Motor neuron (in vitro differentiated cells): ENCODE measurements at regions not wholly inside any gene's neighbourhood (a gene's known extent, or its start where the extent isn't known, plus 50 kb on each side); places are given as distances from the start of the nearest gene placed in this dataset.
A peak's percentile ranks its signal among the peaks of the same experiment; 100 is the strongest.

Experiments used
- ATAC-seq, 8 experiments: fragments of 200-7000 bp; cut with Tn5 transposase; replicated peaks in 6 of 8; 2 replicates each; pipeline ENCODE4 v1.8.0; 2021; ENCODE audit warnings: mild to moderate bottlenecking in 8 of 8, moderate library complexity in 8 of 8
- H3K27ac ChIP-seq, 2 donors: fragments of 250-450 bp; sonication (Bioruptor Pico); 2 replicates each; pipeline ENCODE4 v1.9.0; 2021; ENCODE audit warnings: antibody characterized with exemption in 2 of 2, mild to moderate bottlenecking in 2 of 2, moderate library complexity in 1 of 2
- H3K4me1 ChIP-seq, 2 donors: fragments of 250-450 bp; sonication (Bioruptor Pico); replicated peaks in 1 of 2; 2 replicates each; pipeline ENCODE4 v1.6.1; 2021; ENCODE audit warnings: antibody characterized with exemption in 2 of 2, mild to moderate bottlenecking in 2 of 2, moderate library complexity in 1 of 2
- H3K4me3 ChIP-seq, 5 donors: fragments of 250-450 bp; sonication (Bioruptor Pico); 2 replicates each; pipeline ENCODE4 v1.9.0; 2021; ENCODE audit warnings: antibody characterized with exemption in 5 of 5, mild to moderate bottlenecking in 5 of 5, moderate library complexity in 4 of 5
- WGBS, 10 experiments: fragments of 450-650 bp; shearing (Covaris generic); methylation state at CpG; one replicate each; pipeline ENCODE4 v1.0.0; 2022; 5-methylcytosine and 5-hydroxymethylcytosine counted together
- in situ Hi-C, 9 experiments: fragments of 400-800 bp; cut with MboI; loops; one replicate each; pipeline ENCODE4 v1.15.0; 2021; ENCODE audit warnings: low sequenced_read_pairs in 9 of 9, low pct_unique_long_range_greater_than_20kb in 2 of 9; ENCODE audit not compliant: unreplicated experiment in 9 of 9

DNA sequence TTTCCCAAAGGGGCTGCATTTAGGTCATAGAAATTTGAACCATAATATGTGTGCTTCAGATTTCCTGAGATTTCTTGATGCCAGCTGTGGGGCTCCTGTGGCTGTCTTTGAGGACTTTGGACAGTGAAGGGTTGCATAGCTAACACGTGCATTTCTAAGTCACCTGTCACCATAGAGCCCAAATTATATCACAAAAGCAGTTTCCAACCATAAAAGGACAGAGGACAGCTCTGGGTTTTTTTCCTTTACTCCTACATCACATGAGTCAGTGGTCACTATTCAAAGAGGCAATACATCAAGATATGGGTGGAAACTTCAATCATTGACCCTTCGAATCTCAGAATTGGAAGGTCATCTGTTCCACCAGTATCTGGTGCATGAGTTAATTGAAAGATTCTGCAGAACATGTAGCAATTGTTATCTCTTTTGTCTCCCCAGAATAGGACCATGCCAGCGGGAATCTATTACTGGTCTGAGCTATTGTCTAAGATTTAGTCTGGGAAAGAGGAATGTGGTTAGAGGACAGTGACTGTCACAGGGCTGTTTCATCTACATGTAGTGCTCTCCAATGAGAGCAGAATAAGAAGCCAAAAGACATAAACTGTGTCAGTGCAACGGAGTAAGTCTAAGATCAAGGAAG is 133.5 kb downstream of the AASDH start:
- Histone ChIP-seq H3K4me3 (no peak overlapping the region), H3K27ac (no peak overlapping the region), H3K4me1 (peaks cover 12 to 14% of the 10 kb centered on the region in 2 donors)
- peak in 6 of 8 experiments; percentile 11 to 85 (median 72) for ATAC-seq
- WGBS, 10 experiments: 4 to 41% (median 25%) methylated on average over 1 to 4 of the region's 4 CpGs; no CpG with 5 or more reads in 1 of the 10 experiments
- in situ Hi-C loops: no loop called here

DNA sequence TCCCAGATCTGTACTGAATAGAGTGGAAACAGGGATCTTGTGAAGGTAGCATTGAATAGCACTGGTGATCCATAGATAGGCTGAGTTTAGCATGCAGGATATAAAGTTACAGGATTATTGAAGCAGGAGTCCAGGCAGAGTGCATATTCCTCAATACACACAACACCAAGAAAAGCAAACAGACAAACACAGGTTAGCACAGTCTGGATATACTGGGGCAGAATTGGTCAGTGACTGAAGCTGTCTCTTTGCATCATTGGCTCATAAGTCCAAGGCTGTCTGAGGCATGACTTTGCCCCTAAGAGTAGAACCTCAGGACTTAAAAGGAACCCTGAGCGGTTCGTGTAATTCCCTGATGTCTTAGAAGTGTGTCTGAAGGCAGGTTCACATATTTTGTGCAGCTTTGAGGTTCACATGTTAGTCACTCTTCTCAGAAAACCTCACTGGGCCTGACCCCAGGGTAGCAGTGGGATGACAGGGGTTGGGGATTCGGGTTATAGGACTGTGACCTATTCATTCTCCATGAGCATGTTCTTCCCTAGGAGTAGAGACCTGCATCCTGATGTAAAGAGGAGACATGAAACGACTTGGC is 134.6 kb downstream of the AASDH start:
- no peak overlapping the region for H3K27ac ChIP-seq
- in situ Hi-C loops: no loop called here
- peak in 2 of 8 experiments; percentile 26 to 57 for ATAC-seq
- peaks cover 12 to 14% of the 10 kb centered on the region in 2 donors for H3K4me1 ChIP-seq
- WGBS, 10 experiments: 0 to 93% (median 80%) methylated on average over 1 to 4 of the region's 4 CpGs; no CpG with 5 or more reads in 3 of the 10 experiments
- no peak overlapping the region for H3K4me3 ChIP-seq

DNA sequence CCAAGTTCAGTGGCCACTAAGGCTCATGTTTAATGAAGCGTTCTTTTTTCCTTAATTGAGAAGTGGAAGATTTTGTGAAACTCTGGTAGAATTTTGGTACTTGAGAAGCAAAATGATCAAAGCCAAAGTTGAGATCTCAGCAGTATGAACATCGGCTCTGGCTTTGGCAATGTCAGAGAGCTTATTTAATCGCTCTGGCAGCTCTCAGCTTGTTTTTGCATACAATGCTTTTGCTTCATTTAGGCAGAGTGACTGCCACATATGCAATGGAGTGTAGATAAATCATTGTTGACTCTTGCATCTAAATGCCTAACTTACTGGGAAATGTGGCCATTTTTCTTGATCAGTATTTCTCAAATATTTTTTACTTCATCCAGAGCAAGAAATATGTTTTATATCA is 135.7 kb downstream of the AASDH start:
- ATAC-seq: peak in 2 of 8 experiments; percentile 8 to 59
- no peak overlapping the region for H3K27ac ChIP-seq
- no peak overlapping the region for H3K4me3 ChIP-seq
- H3K4me1 ChIP-seq: peaks cover 12 to 14% of the 10 kb centered on the region in 2 donors
- in situ Hi-C loops: no loop called here
- 0 to 100% (median 84%) methylated on average over 1 to 3 of the region's 3 CpGs; no CpG with 5 or more reads in 1 of the 10 experiments for WGBS, 10 experiments

DNA sequence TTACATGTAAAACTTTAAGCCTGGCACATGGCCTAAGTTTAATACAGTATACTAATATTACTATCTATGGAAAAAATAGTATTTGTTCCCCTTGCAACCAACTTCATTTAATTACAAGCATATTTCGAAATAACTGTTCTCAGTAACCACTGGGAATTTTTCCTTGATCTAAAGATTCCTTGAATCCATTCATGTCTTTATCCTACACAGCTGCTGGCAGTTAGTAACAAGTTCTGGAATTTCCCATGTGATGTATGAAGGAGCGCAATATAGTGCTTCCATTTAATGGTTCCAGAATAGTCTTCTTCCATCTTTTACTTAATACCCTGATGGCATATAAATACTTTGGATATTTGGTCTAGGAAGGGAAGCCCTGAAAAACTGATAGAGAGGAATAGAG is 136.5 kb downstream of the AASDH start:
- in situ Hi-C loops: no loop called here
- WGBS, 10 experiments: 54 to 100% (median 88%) methylated on average over 1 to 2 of the region's 2 CpGs; no CpG with 5 or more reads in 3 of the 10 experiments
- peaks cover 12 to 22% of the 10 kb centered on the region in 2 donors for H3K4me1 ChIP-seq
- ATAC-seq: peak in 1 of 8 experiments; percentile 16
- no peak overlapping the region for H3K27ac ChIP-seq
- H3K4me3 ChIP-seq: no peak overlapping the region

DNA sequence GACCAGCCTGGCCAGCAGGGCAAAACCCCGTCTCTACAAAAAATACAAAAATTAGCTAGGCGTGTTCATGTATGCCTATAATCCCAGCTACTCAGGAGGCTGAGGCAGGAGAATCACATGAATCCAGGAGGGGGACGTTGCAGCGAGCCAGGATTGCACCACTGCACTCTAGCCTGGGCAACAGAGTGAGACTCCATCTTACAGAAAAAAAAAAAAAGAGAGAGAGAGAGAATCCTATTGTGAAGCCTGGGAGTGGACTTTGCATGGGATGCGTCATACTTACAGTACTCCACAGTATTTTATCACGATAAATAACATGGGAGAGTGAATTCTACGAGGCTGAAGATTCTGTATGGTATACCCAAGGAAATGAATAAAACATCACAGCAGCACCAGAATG is 139.6 kb downstream of the AASDH start:
- Histone ChIP-seq H3K4me3 (no peak overlapping the region), H3K4me1 (peaks cover 12 to 19% of the 10 kb centered on the region in 2 donors), H3K27ac (no peak overlapping the region)
- peak in 5 of 8 experiments; percentile 11 to 63 (median 38) for ATAC-seq
- in situ Hi-C loops: no loop called here
- 0 to 100% (median 80%) methylated on average over 1 to 7 of the region's 7 CpGs; no CpG with 5 or more reads in 3 of the 10 experiments for WGBS, 10 experiments

DNA sequence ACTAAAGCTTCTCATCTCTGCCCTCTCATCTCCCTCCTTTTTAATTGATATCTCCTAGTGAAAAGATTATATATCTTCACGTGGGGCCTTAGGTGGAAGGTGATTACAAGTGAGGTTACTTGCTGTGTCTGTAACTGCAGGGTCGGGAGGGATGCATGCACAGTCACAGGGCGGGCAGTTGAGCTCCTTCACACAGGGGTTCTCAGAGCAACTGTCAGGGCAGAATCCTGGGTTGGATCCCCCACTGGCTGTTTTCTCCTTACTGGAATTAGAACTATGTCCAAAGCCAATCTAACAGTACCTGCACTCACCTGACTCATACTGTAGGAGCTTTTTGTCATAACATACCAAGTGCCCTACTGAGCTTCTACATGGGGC is 141.1 kb downstream of the AASDH start:
- WGBS, 10 experiments: 80 to 100% (median 81%) methylated on average over 1 to 3 of the region's 3 CpGs; no CpG with 5 or more reads in 7 of the 10 experiments
- peak in 1 of 8 experiments; percentile 9 for ATAC-seq
- in situ Hi-C loops: no loop called here
- H3K4me1 ChIP-seq: peaks cover 14 to 15% of the 10 kb centered on the region in 2 donors
- H3K4me3 ChIP-seq: no peak overlapping the region
- H3K27ac ChIP-seq: no peak overlapping the region

DNA sequence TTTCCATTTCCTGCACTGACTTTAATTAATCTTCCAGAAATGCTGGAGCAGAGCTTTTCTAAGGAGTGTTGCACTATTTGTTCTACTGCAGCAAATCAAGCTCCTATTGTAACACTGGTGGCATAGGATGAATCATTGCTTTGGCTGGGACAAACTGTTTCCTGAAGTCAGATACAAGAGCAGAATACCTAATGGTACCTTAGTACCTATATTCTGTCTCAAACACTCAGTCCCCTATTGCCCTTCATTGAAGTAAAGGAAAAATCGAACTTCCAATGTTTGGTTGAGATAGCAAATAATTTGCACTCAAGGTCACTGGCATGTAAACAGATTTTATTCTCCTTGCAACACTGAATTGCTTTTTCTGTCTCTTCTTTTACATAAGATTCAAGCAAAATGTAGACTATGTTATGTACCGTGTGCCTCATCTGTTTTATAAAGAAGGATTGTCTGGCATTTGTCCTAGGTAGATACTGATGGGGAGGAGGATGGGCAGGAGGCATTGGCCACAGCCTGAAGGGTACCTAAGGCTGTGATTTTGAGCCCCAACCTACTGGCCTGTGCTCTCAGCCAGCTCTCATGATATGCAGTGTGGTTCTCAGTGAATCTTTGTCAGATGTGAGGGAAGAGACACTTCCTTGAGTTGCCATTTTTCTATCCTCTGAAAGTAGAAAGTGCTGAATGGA is 141.6 kb downstream of the AASDH start:
- no peak overlapping the region for H3K27ac ChIP-seq
- peak in 4 of 8 experiments; percentile 35 to 83 (median 68) for ATAC-seq
- H3K4me1 ChIP-seq: peaks cover 15 to 18% of the 10 kb centered on the region in 2 donors
- H3K4me3 ChIP-seq: no peak overlapping the region
- WGBS, 10 experiments: 0 to 85% (median 50%) methylated on average over 1 to 2 of the region's 2 CpGs; no CpG with 5 or more reads in 1 of the 10 experiments
- in situ Hi-C loops: no loop called here

DNA sequence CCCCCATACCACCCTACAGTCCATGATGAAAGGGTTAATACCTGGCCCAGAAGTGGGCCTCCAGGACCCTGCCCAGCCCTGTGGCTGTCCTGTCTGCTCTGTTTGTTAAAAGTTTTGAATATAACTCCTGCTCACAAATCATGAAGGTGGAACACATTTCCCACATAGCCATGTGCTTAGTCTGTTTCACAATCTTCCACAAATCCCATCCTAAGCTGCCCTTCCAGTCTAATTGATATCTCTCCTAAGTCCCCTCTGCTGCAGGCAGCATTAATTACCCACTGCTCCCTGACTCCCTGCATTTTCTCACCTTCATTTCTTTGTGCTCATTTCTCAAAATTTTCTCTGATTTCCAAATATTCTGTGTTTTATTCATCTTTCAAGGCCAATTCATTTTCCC is 142.6 kb downstream of the AASDH start:
- in situ Hi-C loops: no loop called here
- ATAC-seq: no peak
- Histone ChIP-seq H3K27ac (no peak overlapping the region), H3K4me3 (no peak overlapping the region), H3K4me1 (peaks cover 15 to 18% of the 10 kb centered on the region in 2 donors)

DNA sequence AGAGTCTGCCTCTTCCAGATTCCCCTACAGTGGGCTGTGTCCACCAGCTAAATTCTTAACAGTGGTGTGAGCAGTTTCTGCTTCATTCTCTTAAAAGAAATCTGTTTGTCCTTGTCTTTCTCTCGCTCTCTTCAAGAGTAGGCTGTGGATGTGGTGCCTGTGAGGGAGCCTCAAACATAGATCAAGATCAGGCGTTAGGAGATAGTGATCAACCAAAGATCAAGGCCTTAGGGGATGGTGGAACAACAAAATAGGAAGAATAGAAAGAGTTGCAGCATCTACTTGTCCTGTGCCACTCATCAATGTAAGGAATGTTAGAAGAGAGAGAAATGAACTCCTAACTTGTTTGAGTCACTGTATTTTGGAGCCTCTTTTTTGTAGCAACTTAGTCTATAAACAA is 144.2 kb downstream of the AASDH start:
- in situ Hi-C loops: no loop called here
- WGBS, 10 experiments: 16 to 100% (median 70%) methylated on average over 1 to 2 of the region's 2 CpGs; no CpG with 5 or more reads in 5 of the 10 experiments
- H3K4me1 ChIP-seq: peaks cover 15 to 18% of the 10 kb centered on the region in 2 donors
- no peak overlapping the region for H3K4me3 ChIP-seq
- ATAC-seq: no peak
- H3K27ac ChIP-seq: no peak overlapping the region

DNA sequence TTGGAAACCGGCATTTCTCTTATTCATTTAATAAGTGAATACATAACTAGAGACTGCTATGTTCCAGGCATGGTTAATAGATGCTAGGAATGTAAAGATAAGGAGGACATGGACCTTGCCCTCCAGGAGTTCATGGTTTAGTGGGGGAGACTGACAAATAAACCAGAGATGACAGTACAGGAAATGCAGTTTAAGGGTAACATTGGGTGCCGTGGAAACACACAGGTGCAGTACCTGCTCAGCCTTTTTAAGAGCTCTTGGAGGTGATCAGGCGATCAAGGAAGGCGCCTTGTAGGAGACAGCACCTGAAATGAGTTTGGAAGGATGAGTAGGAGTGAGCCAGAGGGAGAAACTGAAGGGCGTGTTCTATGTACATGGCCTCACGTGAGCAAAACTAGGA is 145.8 kb downstream of the AASDH start:
- Histone ChIP-seq H3K4me1 (peaks cover 14 to 18% of the 10 kb centered on the region in 2 donors), H3K4me3 (no peak overlapping the region), H3K27ac (no peak overlapping the region)
- in situ Hi-C loops: no loop called here
- no peak for ATAC-seq
- WGBS, 10 experiments: 17 to 100% (median 80%) methylated on average over 1 to 5 of the region's 6 CpGs; no CpG with 5 or more reads in 1 of the 10 experiments

DNA sequence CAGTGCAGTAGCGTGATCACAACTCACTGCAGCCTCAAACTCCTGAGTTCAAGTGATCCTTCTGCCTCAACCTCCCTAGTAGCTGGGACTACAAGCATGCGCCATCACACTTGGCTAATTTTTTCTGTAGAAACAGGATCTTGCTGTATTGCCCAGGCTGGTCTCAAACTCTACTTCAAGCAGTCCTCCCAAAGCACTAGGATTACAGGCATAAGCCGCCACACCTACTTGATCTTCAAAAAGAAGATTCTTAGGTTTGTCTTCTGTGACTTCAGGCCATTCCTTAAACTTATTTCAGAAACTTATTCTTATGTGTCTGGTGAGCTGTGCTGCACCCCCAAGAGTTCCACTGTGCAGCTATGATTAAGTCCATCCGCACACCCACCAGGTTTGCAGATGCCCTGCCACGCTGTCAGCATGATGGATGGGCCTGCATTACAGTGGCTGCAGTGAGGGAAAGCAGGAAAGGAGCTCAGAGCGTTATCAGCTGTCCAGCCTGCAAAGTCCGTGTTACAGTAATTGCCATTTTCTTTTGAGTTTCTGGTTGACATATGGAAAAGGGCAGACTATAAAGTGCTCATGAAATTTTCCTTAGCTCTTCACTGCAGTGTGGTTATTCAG is 146.6 kb downstream of the AASDH start:
- peaks cover 6 to 18% of the 10 kb centered on the region in 2 donors for H3K4me1 ChIP-seq
- H3K27ac ChIP-seq: no peak overlapping the region
- WGBS, 10 experiments: 27 to 93% (median 72%) methylated on average over 1 to 6 of the region's 7 CpGs; no CpG with 5 or more reads in 1 of the 10 experiments
- no peak overlapping the region for H3K4me3 ChIP-seq
- peak in 6 of 8 experiments; percentile 7 to 100 (median 98) for ATAC-seq
- in situ Hi-C loops: no loop called here

DNA sequence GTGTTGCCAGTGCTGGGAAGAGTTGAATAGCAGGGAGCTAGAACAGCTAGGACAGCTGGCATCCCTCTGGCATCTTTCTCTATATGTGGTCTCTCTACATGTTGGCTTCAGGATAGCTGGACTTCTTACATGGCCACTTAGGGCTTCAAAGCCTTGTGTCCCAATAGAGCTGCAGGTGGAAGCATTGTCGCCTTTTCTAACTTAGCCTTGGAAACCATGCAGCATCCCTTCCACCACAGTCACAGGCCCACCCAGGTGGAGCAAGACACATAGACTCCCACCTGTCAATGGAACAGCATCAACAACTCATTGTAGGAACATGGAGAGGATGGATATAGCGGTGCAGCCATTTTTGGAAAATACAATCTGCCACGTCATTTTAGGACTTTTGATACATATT is 149.0 kb downstream of the AASDH start:
- Histone ChIP-seq H3K4me1 (peaks cover 0 to 6% of the 10 kb centered on the region in 2 donors), H3K27ac (no peak overlapping the region), H3K4me3 (no peak overlapping the region)
- ATAC-seq: no peak
- 17 to 100% (median 88%) methylated on average over 1 to 3 of the region's 3 CpGs for WGBS, 10 experiments
- in situ Hi-C loops: no loop called here

DNA sequence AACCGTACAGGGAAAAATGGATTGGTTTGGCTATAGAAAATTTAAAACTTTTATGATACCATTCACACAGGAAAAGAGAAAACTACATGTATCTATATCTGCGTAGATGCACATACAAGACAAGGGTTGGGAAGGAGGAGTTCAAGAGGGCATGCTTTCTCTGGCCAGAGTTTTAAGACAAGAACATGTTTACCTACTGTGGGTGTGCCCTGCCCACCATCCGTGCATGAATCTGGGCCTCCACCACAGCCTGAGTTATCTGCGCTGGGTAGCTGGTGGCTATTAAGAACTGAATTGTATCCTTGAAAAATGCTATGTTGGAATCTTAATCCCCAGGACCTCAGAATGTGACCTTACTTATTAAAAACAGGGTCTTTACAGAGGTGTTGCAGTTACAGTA is 151.6 kb downstream of the AASDH start:
- peak in 1 of 8 experiments; percentile 50 for ATAC-seq
- Histone ChIP-seq H3K27ac (no peak overlapping the region), H3K4me1 (no peaks in the 10 kb centered on the region), H3K4me3 (no peak overlapping the region)
- in situ Hi-C loops: no loop called here
- 11 to 100% (median 81%) methylated on average over 1 to 4 of the region's 4 CpGs; no CpG with 5 or more reads in 2 of the 10 experiments for WGBS, 10 experiments
